ENCODE measurements at regions not wholly inside any gene's neighbourhood (a gene's known extent, or its start where the extent isn't known, plus 50 kb on each side); places are given as distances from the start of the nearest gene placed in this dataset.
"Not testable (repeated sequence)": the region's sequence is repeated elsewhere in the genome, so short reads cannot be mapped to it uniquely, and the experiment has no call there.

DNA sequence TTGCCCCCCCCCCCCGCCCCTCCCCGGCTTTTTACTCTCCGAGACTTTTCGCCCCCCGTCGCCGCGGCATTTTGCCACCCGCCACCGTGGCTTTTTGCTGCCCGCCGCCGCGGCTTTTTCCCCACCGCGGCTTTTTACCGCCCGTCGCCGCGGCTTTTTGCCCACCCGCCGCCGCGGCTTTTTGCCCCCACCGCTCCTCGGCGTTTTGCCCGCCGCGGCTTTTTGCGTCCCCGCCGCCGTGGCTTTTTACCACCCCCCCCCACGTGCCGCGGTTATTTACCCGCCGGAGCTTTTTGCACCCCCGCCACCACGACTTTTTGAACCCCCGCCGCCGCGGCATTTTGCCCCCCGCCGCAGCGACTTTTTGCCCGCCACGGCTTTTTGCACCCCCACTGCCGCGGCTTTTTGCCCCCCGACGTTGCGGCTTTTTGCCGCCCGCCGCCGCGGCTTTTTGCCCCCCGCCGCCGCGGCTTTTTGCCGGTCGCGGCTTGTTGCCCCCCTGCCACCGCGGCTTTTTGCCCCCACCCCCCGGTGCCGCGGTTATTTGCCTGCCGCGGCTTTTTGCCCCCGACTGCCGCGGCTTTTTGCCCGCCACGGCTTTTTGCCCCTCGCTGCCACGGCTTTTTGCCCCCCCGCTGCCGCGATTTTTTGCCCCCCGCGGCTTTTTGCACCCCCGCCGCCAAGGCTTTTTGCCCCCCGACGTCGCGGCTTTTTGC is 461.1 kb downstream of the ZNF33B start:
- no peaks in the 10 kb centered on the region for H3K9me3 ChIP-seq
- H3K27ac ChIP-seq: no peak overlapping the region
- H3K36me3 ChIP-seq: no peaks in the 10 kb centered on the region
- intact Hi-C loops (cut with DNase I): no loop called here
- no peak overlapping the region for H3K4me3 ChIP-seq
- TF ChIP-seq POLR2A (IDR thresholded peaks at IDR 0.05): no peak
- no peak for TF ChIP-seq POLR2AphosphoS5 (IDR thresholded peaks at IDR 0.05; ENCODE audit: insufficient read depth in 1 of 2, low read depth in 1 of 2)
- TF ChIP-seq, protein P1, sequence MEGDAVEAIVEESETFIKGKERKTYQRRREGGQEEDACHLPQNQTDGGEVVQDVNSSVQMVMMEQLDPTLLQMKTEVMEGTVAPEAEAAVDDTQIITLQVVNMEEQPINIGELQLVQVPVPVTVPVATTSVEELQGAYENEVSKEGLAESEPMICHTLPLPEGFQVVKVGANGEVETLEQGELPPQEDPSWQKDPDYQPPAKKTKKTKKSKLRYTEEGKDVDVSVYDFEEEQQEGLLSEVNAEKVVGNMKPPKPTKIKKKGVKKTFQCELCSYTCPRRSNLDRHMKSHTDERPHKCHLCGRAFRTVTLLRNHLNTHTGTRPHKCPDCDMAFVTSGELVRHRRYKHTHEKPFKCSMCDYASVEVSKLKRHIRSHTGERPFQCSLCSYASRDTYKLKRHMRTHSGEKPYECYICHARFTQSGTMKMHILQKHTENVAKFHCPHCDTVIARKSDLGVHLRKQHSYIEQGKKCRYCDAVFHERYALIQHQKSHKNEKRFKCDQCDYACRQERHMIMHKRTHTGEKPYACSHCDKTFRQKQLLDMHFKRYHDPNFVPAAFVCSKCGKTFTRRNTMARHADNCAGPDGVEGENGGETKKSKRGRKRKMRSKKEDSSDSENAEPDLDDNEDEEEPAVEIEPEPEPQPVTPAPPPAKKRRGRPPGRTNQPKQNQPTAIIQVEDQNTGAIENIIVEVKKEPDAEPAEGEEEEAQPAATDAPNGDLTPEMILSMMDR (IDR thresholded peaks at IDR 0.05): no peak
- no peak for DNase-seq (ENCODE audit: extremely low spot score in 2 of 2)
- peaks cover 7% of the 10 kb centered on the region for H3K4me1 ChIP-seq
- peaks cover 5% of the 10 kb centered on the region for H3K27me3 ChIP-seq

DNA sequence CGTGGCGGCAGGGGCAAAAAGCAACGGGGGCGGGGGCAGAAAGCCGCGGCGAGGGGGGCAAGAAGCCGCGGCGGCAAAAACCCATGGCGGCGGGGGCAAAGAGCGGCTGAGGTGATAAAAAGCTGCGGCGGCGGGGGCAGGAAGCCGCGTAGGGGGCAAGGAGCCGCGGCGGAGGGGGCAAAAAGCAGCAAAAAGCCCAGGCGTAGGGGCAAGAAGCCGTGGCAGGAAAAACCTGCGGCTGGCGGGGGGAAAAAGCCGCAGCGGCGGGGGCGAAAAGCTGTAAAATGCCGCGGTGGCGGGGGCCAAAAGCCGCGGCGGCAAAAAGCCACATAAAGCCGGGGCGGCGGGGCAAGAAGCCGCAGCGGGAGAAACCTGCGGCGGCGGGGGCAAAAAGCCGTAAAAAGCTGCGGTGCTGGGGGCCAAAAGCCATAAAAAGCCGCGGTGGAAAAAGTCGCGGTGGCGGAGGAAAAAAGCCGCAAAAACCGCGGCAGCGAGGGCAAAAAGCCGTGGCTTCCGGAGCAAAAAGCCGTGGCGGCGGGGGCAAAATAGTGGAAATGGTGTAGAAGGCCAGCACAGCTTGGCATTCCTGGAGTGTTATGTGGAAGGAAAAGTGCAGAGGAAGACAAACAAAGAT is 487.8 kb downstream of the ZNF33B start:
- H3K27ac ChIP-seq: no peak overlapping the region
- no peaks in the 10 kb centered on the region for H3K27me3 ChIP-seq
- no peaks in the 10 kb centered on the region for H3K4me1 ChIP-seq
- no peaks in the 10 kb centered on the region for H3K36me3 ChIP-seq
- H3K9me3 ChIP-seq: peaks cover 3% of the 10 kb centered on the region
- no peak overlapping the region for H3K4me3 ChIP-seq
- DNase-seq (ENCODE audit: extremely low spot score in 2 of 2): no peak
- TF ChIP-seq, protein P1 (IDR thresholded peaks at IDR 0.05): no peak
- no peak for TF ChIP-seq POLR2A (IDR thresholded peaks at IDR 0.05)
- TF ChIP-seq POLR2AphosphoS5 (IDR thresholded peaks at IDR 0.05; ENCODE audit: insufficient read depth in 1 of 2, low read depth in 1 of 2): no peak
- intact Hi-C loops (cut with DNase I): no loop called here

GRCh38 chr10:42149722-42150427 is 488.5 kb downstream of the ZNF33B start:
- intact Hi-C loops (cut with DNase I): no loop called here
- no peak overlapping the region for H3K27ac ChIP-seq
- H3K9me3 ChIP-seq: peaks cover 3% of the 10 kb centered on the region
- no peaks in the 10 kb centered on the region for H3K27me3 ChIP-seq
- no peaks in the 10 kb centered on the region for H3K4me1 ChIP-seq
- H3K36me3 ChIP-seq: no peaks in the 10 kb centered on the region
- TF ChIP-seq, protein P1 (IDR thresholded peaks at IDR 0.05): no peak
- TF ChIP-seq POLR2A (IDR thresholded peaks at IDR 0.05) (no peak), POLR2AphosphoS5 (IDR thresholded peaks at IDR 0.05; ENCODE audit: insufficient read depth in 1 of 2, low read depth in 1 of 2) (no peak)
- DNase-seq (ENCODE audit: extremely low spot score in 2 of 2): no peak
- no peak overlapping the region for H3K4me3 ChIP-seq

GRCh38 chr10:42149027-42149700 is 489.2 kb downstream of the ZNF33B start:
- peak in 1 of 2 donors; percentile 96 for DNase-seq (ENCODE audit: extremely low spot score in 2 of 2)
- Histone ChIP-seq H3K9me3 (peaks cover 3% of the 10 kb centered on the region), H3K27me3 (no peaks in the 10 kb centered on the region), H3K4me3 (no peak overlapping the region), H3K4me1 (no peaks in the 10 kb centered on the region), H3K36me3 (no peaks in the 10 kb centered on the region), H3K27ac (no peak overlapping the region)
- intact Hi-C loops (cut with DNase I): no loop called here
- no peak for TF ChIP-seq POLR2A (IDR thresholded peaks at IDR 0.05)
- no peak for TF ChIP-seq POLR2AphosphoS5 (IDR thresholded peaks at IDR 0.05; ENCODE audit: insufficient read depth in 1 of 2, low read depth in 1 of 2)
- TF ChIP-seq, protein P1 (IDR thresholded peaks at IDR 0.05): no peak

- intact Hi-C loops (cut with DNase I); H3K9me3 ChIP-seq; H3K4me3 ChIP-seq; H3K4me1 ChIP-seq; H3K27me3 ChIP-seq; H3K27ac ChIP-seq; DNase-seq (ENCODE audit: extremely low spot score in 2 of 2); H3K36me3 ChIP-seq: not testable (repeated sequence)
Observed at GRCh38 chr10:42146165-42146564, 492.2 kb downstream of the ZNF33B start.

DNA sequence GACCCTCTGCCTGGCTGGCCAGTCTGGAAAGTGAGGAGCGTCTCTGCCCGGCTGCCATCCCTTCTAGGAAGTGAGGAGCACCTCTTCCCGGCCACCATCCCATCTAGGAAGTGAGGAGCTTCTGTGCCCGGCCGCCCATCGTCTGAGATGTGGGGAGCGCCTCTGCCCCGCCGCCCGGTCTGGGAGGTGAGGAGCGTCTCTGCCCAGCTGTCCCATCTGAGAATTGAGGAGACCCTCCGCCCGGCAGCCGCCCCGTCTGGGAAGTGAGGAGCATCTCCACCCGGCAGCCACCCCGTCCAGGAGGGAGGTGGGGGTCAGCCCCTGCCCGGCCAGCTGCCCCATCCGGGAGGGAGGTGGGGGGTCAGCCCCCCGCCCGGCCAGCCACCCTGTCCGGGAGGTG is 500.3 kb downstream of the ZNF33B start:
- H3K4me3 ChIP-seq; H3K27me3 ChIP-seq; intact Hi-C loops (cut with DNase I); DNase-seq (ENCODE audit: extremely low spot score in 2 of 2); H3K27ac ChIP-seq; H3K36me3 ChIP-seq; H3K4me1 ChIP-seq; H3K9me3 ChIP-seq: not testable (repeated sequence)

Data from vagina (tissue), 2 donors.